ENCODE measurements at regions not wholly inside any gene's neighbourhood (a gene's known extent, or its start where the extent isn't known, plus 50 kb on each side); places are given as distances from the start of the nearest gene placed in this dataset.

DNA sequence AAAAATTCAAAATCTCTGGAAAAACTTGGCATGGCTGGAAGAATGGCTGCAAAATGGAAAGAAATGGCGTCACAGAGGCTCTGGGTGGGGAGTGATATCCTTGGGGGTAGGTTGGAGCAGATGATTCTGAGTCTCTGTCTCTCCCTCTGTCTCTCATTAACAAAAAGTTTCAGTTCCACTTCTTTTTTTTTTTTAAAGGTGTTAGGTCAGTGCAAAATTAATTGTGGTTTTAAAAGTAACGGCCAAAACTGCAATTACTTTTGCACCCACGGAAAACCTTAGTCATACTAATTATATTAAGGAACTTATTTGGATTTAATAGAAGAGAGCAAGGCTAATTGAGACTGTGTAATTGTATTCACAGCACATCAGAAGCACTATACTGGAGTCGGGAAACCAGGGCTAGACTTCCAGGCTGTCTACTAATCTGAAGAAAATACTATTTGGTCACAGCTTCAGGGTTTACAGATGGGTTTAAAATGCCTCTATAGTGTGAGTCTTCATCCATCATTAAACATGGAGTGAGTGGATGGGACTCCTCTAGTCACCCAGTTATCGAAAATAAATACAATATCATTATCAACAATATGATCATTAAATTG, 289.1 kb upstream of the PLD5 start (continued):
- TF ChIP-seq BRF1 (IDR thresholded peaks at IDR 0.05; ENCODE audit: borderline replicate concordance, extremely low read depth, insufficient read length) (no peak), ZNF253 (CRISPR knock-in tag; conservative IDR thresholded peaks at IDR 0.05) (no peak), SAFB (IDR thresholded peaks at IDR 0.05; ENCODE audit: borderline replicate concordance, low read depth, low read length) (no peak), STAG1 (CRISPR knock-in tag; IDR thresholded peaks at IDR 0.05; ENCODE audit: borderline replicate concordance) (no peak)

DNA sequence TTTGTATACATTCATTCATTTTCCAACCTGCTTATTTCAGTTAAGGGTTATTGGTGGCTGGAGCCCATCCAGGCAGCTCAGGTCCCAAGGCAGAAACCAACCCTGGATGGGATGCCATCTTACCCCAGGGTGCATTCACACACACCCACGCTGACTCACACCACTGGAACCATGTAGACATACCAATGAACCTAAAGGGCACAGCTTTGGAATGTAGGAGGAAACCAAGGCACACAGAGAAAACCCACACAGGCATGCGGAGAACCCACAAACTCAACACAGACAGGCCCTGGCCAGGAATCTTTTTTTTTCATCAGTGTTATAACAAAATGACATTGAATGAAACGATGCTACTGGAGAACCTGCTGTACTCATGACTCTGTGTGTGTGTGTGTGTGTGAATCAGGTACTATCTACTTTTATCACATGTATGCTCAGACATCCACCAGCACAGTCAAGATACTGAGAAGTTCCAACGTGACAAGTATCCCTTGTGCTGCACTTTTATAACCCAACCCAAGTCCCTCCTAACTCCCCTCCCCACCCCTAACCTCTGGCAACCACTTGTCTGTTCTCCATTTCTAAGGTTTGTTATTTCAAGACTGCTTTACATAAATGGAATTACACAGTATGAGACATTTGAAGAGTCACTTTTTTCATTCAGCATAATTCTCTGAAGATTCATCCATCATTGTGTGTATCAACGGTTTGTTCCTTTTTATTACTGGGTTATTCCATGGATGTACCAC, 286.8 kb upstream of the PLD5 start:
- in situ Hi-C loops (cut with MboI) (no loop called here), intact Hi-C loops (cut with micrococcal nuclease) (no loop called here)
- H3K4me3 ChIP-seq = no peak overlapping the region
- H3K9me3 ChIP-seq (replicated peaks; ENCODE audit: control insufficient read depth, insufficient read depth, low read depth, low read length) = no peaks in the 10 kb centered on the region
- ATAC-seq (no peak), DNase-seq (ENCODE audit: extremely low read depth in 1 of 4, low spot score in 3 of 4) (no peak), FAIRE-seq (no peak)
- H3K27ac ChIP-seq (ENCODE audit: extremely low read depth, low read depth, low read length) = no peak overlapping the region
- no peak overlapping the region for H3K4me2 ChIP-seq (ENCODE audit: insufficient read depth, low read length)
- no TSS peak for BruUV-seq (replicated peaks)
- H2AFZ ChIP-seq (ENCODE audit: low read depth, low read length) = no peak overlapping the region
- no peaks in the 10 kb centered on the region for H3K4me1 ChIP-seq (replicated peaks in 1 of 2; ENCODE audit: control insufficient read depth in 2 of 2, insufficient read depth in 2 of 2, low read length in 2 of 2)
- POLR2A ChIA-PET = interaction anchor here (0.7 kb wide), 1 partner anchor 14 kb away, joined by 4 read pairs; no protein-coding TSS in a partner anchor
- H3K9ac ChIP-seq (ENCODE audit: insufficient read depth in 1 of 2, low read depth in 2 of 2, low read length in 2 of 2) = no peak overlapping the region
- H4K20me1 ChIP-seq (replicated peaks; ENCODE audit: control insufficient read depth, insufficient read depth, low read length) = no peaks in the 10 kb centered on the region
- H3K36me3 ChIP-seq (ENCODE audit: control insufficient read depth, insufficient read depth, low read length) = no peaks in the 10 kb centered on the region
- CTCF ChIA-PET (ENCODE audit: low intra/inter-chr PET ratio) = no interaction called here
- H3K27me3 ChIP-seq (ENCODE audit: control insufficient read depth in 2 of 2, insufficient read depth in 2 of 2, low read length in 2 of 2) = no peaks in the 10 kb centered on the region
- no peaks in the 10 kb centered on the region for H3K79me2 ChIP-seq (ENCODE audit: control insufficient read depth, insufficient read depth, low read length)
- H3K9me1 ChIP-seq (ENCODE audit: control insufficient read depth, insufficient read depth, low read length) = no peaks in the 10 kb centered on the region
- 0% methylated on average over 5 of the region's 5 CpGs for WGBS (ENCODE audit: insufficient coverage, low coverage, missing lambda C conversion rate)
- TF ChIP-seq BRF1 (IDR thresholded peaks at IDR 0.05; ENCODE audit: borderline replicate concordance, extremely low read depth, insufficient read length) = no peak
- TF ChIP-seq KDM2B (CRISPR knock-in tag; IDR thresholded peaks at IDR 0.05) = no peak
- TF ChIP-seq, protein P1, sequence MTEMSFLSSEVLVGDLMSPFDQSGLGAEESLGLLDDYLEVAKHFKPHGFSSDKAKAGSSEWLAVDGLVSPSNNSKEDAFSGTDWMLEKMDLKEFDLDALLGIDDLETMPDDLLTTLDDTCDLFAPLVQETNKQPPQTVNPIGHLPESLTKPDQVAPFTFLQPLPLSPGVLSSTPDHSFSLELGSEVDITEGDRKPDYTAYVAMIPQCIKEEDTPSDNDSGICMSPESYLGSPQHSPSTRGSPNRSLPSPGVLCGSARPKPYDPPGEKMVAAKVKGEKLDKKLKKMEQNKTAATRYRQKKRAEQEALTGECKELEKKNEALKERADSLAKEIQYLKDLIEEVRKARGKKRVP (CRISPR knock-in tag; IDR thresholded peaks at IDR 0.05) = no peak
- TF ChIP-seq, protein P2, sequence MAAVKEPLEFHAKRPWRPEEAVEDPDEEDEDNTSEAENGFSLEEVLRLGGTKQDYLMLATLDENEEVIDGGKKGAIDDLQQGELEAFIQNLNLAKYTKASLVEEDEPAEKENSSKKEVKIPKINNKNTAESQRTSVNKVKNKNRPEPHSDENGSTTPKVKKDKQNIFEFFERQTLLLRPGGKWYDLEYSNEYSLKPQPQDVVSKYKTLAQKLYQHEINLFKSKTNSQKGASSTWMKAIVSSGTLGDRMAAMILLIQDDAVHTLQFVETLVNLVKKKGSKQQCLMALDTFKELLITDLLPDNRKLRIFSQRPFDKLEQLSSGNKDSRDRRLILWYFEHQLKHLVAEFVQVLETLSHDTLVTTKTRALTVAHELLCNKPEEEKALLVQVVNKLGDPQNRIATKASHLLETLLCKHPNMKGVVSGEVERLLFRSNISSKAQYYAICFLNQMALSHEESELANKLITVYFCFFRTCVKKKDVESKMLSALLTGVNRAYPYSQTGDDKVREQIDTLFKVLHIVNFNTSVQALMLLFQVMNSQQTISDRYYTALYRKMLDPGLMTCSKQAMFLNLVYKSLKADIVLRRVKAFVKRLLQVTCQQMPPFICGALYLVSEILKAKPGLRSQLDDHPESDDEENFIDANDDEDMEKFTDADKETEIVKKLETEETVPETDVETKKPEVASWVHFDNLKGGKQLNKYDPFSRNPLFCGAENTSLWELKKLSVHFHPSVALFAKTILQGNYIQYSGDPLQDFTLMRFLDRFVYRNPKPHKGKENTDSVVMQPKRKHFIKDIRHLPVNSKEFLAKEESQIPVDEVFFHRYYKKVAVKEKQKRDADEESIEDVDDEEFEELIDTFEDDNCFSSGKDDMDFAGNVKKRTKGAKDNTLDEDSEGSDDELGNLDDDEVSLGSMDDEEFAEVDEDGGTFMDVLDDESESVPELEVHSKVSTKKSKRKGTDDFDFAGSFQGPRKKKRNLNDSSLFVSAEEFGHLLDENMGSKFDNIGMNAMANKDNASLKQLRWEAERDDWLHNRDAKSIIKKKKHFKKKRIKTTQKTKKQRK (IDR thresholded peaks at IDR 0.05; ENCODE audit: borderline replicate concordance, low read depth, low read length) = no peak
- TF ChIP-seq, protein P3, sequence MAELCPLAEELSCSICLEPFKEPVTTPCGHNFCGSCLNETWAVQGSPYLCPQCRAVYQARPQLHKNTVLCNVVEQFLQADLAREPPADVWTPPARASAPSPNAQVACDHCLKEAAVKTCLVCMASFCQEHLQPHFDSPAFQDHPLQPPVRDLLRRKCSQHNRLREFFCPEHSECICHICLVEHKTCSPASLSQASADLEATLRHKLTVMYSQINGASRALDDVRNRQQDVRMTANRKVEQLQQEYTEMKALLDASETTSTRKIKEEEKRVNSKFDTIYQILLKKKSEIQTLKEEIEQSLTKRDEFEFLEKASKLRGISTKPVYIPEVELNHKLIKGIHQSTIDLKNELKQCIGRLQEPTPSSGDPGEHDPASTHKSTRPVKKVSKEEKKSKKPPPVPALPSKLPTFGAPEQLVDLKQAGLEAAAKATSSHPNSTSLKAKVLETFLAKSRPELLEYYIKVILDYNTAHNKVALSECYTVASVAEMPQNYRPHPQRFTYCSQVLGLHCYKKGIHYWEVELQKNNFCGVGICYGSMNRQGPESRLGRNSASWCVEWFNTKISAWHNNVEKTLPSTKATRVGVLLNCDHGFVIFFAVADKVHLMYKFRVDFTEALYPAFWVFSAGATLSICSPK (IDR thresholded peaks at IDR 0.05; ENCODE audit: borderline replicate concordance) = no peak
- TF ChIP-seq, protein P4, sequence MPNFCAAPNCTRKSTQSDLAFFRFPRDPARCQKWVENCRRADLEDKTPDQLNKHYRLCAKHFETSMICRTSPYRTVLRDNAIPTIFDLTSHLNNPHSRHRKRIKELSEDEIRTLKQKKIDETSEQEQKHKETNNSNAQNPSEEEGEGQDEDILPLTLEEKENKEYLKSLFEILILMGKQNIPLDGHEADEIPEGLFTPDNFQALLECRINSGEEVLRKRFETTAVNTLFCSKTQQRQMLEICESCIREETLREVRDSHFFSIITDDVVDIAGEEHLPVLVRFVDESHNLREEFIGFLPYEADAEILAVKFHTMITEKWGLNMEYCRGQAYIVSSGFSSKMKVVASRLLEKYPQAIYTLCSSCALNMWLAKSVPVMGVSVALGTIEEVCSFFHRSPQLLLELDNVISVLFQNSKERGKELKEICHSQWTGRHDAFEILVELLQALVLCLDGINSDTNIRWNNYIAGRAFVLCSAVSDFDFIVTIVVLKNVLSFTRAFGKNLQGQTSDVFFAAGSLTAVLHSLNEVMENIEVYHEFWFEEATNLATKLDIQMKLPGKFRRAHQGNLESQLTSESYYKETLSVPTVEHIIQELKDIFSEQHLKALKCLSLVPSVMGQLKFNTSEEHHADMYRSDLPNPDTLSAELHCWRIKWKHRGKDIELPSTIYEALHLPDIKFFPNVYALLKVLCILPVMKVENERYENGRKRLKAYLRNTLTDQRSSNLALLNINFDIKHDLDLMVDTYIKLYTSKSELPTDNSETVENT (CRISPR knock-in tag; IDR thresholded peaks at IDR 0.05) = no peak
- no peak for TF ChIP-seq HNRNPUL1 (IDR thresholded peaks at IDR 0.05; ENCODE audit: low read length)
- no peak for TF ChIP-seq NR1H2 (CRISPR knock-in tag; IDR thresholded peaks at IDR 0.05)

All from K562 (cell line).